ENCODE measurements at regions not wholly inside any gene's neighbourhood (a gene's known extent, or its start where the extent isn't known, plus 50 kb on each side); places are given as distances from the start of the nearest gene placed in this dataset.

DNA sequence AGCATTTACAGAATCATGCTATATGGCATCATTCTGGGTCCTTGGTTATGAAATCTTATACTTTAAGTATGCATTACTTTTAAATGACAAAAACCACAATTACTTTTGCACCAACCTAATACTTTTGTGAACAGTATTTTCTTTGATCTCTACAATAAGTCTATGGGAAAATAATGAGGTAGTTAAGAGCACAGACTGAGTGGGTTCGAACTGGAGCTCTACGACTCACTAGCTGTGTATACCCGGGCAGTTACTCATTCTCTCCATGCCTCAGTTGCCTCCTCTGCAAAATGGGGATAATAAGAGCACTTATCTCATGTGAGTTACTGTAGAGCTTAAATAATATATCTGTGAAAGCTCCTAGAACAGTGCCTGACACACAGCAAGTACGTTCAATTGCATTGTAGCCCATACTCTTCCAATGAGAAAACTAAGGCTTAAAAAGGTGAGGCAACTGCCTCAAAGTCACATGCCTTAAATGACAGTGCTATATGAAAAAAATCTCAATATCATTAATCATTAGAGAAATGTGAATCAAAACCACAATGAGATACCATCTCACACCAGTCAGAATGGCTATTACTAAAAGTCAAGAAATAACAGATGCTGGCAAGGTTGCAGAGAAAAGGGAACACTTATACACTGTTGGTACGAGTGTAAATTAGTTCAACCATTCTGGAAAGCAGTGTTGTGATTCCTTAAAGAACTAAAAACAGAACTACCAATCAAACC, 151.5 kb downstream of the CHIC2 start:
- Histone ChIP-seq H3K27ac (ENCODE audit: low read depth) (no peak overlapping the region), H4K20me1 (replicated peaks; ENCODE audit: insufficient read depth) (no peaks in the 10 kb centered on the region), H2AFZ (no peak overlapping the region), H3K4me1 (ENCODE audit: insufficient read depth) (no peaks in the 10 kb centered on the region), H3K36me3 (ENCODE audit: insufficient read depth) (no peaks in the 10 kb centered on the region), H3K27me3 (ENCODE audit: insufficient read depth) (peaks cover 3% of the 10 kb centered on the region; the same call in 1 of the 2 replicates), H3K9me2 (ENCODE audit: insufficient read depth) (no peaks in the 10 kb centered on the region), H3K79me2 (replicated peaks; ENCODE audit: insufficient read depth) (no peaks in the 10 kb centered on the region), H3K4me2 (no peak overlapping the region), H3K4me3 (no peak overlapping the region), H3F3A (replicated peaks; ENCODE audit: low read depth) (no peaks in the 10 kb centered on the region)
- no peak for DNase-seq (ENCODE audit: low spot score)
- Mint-ChIP-seq H3K27ac (no peak overlapping the region), H3K4me1 (peaks cover 4% of the 10 kb centered on the region; the same call in 2 of the 3 replicates), H3K4me3 (no peak overlapping the region), H3K9me3 (peaks cover 3% of the 10 kb centered on the region; the same call in 2 of the 3 replicates), H3K36me3 (ENCODE audit: low read depth) (no peaks in the 10 kb centered on the region), H3K27me3 (ENCODE audit: insufficient read depth, low read depth, poor library complexity) (no peaks in the 10 kb centered on the region)
- ATAC-seq = no peak
- TF ChIP-seq, protein P1, sequence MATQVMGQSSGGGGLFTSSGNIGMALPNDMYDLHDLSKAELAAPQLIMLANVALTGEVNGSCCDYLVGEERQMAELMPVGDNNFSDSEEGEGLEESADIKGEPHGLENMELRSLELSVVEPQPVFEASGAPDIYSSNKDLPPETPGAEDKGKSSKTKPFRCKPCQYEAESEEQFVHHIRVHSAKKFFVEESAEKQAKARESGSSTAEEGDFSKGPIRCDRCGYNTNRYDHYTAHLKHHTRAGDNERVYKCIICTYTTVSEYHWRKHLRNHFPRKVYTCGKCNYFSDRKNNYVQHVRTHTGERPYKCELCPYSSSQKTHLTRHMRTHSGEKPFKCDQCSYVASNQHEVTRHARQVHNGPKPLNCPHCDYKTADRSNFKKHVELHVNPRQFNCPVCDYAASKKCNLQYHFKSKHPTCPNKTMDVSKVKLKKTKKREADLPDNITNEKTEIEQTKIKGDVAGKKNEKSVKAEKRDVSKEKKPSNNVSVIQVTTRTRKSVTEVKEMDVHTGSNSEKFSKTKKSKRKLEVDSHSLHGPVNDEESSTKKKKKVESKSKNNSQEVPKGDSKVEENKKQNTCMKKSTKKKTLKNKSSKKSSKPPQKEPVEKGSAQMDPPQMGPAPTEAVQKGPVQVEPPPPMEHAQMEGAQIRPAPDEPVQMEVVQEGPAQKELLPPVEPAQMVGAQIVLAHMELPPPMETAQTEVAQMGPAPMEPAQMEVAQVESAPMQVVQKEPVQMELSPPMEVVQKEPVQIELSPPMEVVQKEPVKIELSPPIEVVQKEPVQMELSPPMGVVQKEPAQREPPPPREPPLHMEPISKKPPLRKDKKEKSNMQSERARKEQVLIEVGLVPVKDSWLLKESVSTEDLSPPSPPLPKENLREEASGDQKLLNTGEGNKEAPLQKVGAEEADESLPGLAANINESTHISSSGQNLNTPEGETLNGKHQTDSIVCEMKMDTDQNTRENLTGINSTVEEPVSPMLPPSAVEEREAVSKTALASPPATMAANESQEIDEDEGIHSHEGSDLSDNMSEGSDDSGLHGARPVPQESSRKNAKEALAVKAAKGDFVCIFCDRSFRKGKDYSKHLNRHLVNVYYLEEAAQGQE (IDR thresholded peaks at IDR 0.05; ENCODE audit: unreplicated experiment) = no peak
- no peak for TF ChIP-seq CREB1 (CRISPR knock-in tag; IDR thresholded peaks at IDR 0.05; ENCODE audit: low read depth)
- TF ChIP-seq, protein P2, sequence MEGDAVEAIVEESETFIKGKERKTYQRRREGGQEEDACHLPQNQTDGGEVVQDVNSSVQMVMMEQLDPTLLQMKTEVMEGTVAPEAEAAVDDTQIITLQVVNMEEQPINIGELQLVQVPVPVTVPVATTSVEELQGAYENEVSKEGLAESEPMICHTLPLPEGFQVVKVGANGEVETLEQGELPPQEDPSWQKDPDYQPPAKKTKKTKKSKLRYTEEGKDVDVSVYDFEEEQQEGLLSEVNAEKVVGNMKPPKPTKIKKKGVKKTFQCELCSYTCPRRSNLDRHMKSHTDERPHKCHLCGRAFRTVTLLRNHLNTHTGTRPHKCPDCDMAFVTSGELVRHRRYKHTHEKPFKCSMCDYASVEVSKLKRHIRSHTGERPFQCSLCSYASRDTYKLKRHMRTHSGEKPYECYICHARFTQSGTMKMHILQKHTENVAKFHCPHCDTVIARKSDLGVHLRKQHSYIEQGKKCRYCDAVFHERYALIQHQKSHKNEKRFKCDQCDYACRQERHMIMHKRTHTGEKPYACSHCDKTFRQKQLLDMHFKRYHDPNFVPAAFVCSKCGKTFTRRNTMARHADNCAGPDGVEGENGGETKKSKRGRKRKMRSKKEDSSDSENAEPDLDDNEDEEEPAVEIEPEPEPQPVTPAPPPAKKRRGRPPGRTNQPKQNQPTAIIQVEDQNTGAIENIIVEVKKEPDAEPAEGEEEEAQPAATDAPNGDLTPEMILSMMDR (conservative IDR thresholded peaks at IDR 0.05; ENCODE audit: low read depth in 2 of 2) = no peak
- no peak for TF ChIP-seq STAT1 (IDR thresholded peaks at IDR 0.05; ENCODE audit: unreplicated experiment)
- no peak for TF ChIP-seq POLR2AphosphoS5 (IDR thresholded peaks at IDR 0.05; ENCODE audit: low read depth)
- no peak for TF ChIP-seq EZH2 (IDR thresholded peaks at IDR 0.05; ENCODE audit: low read depth, unreplicated experiment)
- TF ChIP-seq, protein P3, sequence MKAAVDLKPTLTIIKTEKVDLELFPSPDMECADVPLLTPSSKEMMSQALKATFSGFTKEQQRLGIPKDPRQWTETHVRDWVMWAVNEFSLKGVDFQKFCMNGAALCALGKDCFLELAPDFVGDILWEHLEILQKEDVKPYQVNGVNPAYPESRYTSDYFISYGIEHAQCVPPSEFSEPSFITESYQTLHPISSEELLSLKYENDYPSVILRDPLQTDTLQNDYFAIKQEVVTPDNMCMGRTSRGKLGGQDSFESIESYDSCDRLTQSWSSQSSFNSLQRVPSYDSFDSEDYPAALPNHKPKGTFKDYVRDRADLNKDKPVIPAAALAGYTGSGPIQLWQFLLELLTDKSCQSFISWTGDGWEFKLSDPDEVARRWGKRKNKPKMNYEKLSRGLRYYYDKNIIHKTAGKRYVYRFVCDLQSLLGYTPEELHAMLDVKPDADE (IDR thresholded peaks at IDR 0.05) = no peak
- TF ChIP-seq ZNF331 (CRISPR knock-in tag; IDR thresholded peaks at IDR 0.05; ENCODE audit: low read depth) = no peak
- TF ChIP-seq, protein P4, sequence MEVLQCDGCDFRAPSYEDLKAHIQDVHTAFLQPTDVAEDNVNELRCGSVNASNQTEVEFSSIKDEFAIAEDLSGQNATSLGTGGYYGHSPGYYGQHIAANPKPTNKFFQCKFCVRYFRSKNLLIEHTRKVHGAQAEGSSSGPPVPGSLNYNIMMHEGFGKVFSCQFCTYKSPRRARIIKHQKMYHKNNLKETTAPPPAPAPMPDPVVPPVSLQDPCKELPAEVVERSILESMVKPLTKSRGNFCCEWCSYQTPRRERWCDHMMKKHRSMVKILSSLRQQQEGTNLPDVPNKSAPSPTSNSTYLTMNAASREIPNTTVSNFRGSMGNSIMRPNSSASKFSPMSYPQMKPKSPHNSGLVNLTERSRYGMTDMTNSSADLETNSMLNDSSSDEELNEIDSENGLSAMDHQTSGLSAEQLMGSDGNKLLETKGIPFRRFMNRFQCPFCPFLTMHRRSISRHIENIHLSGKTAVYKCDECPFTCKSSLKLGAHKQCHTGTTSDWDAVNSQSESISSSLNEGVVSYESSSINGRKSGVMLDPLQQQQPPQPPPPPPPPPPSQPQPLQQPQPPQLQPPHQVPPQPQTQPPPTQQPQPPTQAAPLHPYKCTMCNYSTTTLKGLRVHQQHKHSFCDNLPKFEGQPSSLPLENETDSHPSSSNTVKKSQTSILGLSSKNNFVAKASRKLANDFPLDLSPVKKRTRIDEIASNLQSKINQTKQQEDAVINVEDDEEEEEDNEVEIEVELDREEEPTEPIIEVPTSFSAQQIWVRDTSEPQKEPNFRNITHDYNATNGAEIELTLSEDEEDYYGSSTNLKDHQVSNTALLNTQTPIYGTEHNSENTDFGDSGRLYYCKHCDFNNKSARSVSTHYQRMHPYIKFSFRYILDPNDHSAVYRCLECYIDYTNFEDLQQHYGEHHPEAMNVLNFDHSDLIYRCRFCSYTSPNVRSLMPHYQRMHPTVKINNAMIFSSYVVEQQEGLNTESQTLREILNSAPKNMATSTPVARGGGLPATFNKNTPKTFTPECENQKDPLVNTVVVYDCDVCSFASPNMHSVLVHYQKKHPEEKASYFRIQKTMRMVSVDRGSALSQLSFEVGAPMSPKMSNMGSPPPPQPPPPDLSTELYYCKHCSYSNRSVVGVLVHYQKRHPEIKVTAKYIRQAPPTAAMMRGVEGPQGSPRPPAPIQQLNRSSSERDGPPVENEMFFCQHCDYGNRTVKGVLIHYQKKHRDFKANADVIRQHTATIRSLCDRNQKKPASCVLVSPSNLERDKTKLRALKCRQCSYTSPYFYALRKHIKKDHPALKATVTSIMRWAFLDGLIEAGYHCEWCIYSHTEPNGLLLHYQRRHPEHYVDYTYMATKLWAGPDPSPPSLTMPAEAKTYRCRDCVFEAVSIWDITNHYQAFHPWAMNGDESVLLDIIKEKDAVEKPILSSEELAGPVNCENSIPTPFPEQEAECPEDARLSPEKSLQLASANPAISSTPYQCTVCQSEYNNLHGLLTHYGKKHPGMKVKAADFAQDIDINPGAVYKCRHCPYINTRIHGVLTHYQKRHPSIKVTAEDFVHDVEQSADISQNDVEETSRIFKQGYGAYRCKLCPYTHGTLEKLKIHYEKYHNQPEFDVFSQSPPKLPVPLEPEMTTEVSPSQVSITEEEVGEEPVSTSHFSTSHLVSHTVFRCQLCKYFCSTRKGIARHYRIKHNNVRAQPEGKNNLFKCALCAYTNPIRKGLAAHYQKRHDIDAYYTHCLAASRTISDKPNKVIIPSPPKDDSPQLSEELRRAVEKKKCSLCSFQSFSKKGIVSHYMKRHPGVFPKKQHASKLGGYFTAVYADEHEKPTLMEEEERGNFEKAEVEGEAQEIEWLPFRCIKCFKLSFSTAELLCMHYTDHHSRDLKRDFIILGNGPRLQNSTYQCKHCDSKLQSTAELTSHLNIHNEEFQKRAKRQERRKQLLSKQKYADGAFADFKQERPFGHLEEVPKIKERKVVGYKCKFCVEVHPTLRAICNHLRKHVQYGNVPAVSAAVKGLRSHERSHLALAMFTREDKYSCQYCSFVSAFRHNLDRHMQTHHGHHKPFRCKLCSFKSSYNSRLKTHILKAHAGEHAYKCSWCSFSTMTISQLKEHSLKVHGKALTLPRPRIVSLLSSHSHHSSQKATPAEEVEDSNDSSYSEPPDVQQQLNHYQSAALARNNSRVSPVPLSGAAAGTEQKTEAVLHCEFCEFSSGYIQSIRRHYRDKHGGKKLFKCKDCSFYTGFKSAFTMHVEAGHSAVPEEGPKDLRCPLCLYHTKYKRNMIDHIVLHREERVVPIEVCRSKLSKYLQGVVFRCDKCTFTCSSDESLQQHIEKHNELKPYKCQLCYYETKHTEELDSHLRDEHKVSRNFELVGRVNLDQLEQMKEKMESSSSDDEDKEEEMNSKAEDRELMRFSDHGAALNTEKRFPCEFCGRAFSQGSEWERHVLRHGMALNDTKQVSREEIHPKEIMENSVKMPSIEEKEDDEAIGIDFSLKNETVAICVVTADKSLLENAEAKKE (CRISPR knock-in tag; IDR thresholded peaks at IDR 0.05) = no peak

Measured in GM23338 (cell line).